Trophoblast cell (in vitro differentiated cells and primary cell): ENCODE measurements at regions not wholly inside any gene's neighbourhood (a gene's known extent, or its start where the extent isn't known, plus 50 kb on each side); places are given as distances from the start of the nearest gene placed in this dataset.

Experiments used
- DNase-seq, 2 donors: peaks; one replicate each; pipeline ENCODE4 v3.0.0-alpha.2; 2016
- H2AFZ ChIP-seq: 2 replicates; pipeline ENCODE4 v1.6.1; 2013; ENCODE audit warnings: low read length, moderate library complexity, mild to moderate bottlenecking; ENCODE audit not compliant: insufficient read depth, poor library complexity
- H2AK5ac ChIP-seq: 2 replicates; pipeline ENCODE4 v1.6.1; 2013; ENCODE audit warnings: mild to moderate bottlenecking, low read length
- H2BK120ac ChIP-seq: 2 replicates; pipeline ENCODE4 v1.6.1; 2013; ENCODE audit warnings: low read length, mild to moderate bottlenecking, moderate library complexity; ENCODE audit not compliant: insufficient read depth, poor library complexity
- H2BK12ac ChIP-seq: 2 replicates; pipeline ENCODE4 v1.6.1; 2013; ENCODE audit warnings: mild to moderate bottlenecking, low read length, moderate library complexity
- H2BK5ac ChIP-seq: 2 replicates; pipeline ENCODE4 v1.6.1; 2013; ENCODE audit warnings: low read length, low read depth, moderate library complexity, mild to moderate bottlenecking; ENCODE audit not compliant: poor library complexity
- H3K14ac ChIP-seq: 2 replicates; pipeline ENCODE4 v1.6.1; 2013; ENCODE audit warnings: mild to moderate bottlenecking, low read length
- H3K18ac ChIP-seq: 2 replicates; pipeline ENCODE4 v1.6.1; 2013; ENCODE audit warnings: mild to moderate bottlenecking, low read length
- H3K23ac ChIP-seq: 2 replicates; pipeline ENCODE4 v1.6.1; 2013; ENCODE audit warnings: low read length
- H3K27ac ChIP-seq: 2 replicates; pipeline ENCODE4 v1.5.1; 2013; ENCODE audit warnings: low read depth, mild to moderate bottlenecking, inconsistent platforms, low read length, moderate library complexity
- H3K27me3 ChIP-seq: 2 replicates; pipeline ENCODE4 v1.6.1; 2013; ENCODE audit warnings: inconsistent platforms, mild to moderate bottlenecking, low read length, moderate library complexity; ENCODE audit not compliant: insufficient read depth
- H3K36me3 ChIP-seq, 2 experiments: 1 replicate in 1 of 2; 2 replicates in 1 of 2; pipeline ENCODE4 v1.6.1; 2013; ENCODE audit warnings: low read length in 2 of 2, mild to moderate bottlenecking in 2 of 2, moderate library complexity in 1 of 2; ENCODE audit not compliant: insufficient read depth in 2 of 2, control insufficient read depth in 1 of 2
- H3K4ac ChIP-seq: 2 replicates; pipeline ENCODE4 v1.6.1; 2013; ENCODE audit warnings: low read depth, mild to moderate bottlenecking, low read length, moderate library complexity
- H3K4me1 ChIP-seq, 2 experiments: 1 replicate in 1 of 2; 2 replicates in 1 of 2; pipeline ENCODE4 v1.6.1; 2013; ENCODE audit warnings: low read length in 2 of 2, mild to moderate bottlenecking in 2 of 2, moderate library complexity in 1 of 2; ENCODE audit not compliant: insufficient read depth in 2 of 2, control insufficient read depth in 1 of 2
- H3K4me2 ChIP-seq: 2 replicates; pipeline ENCODE4 v1.6.1; 2013; ENCODE audit warnings: inconsistent platforms, mild to moderate bottlenecking, low read length, moderate library complexity
- H3K4me3 ChIP-seq: 2 replicates; pipeline ENCODE4 v1.5.1; 2013; ENCODE audit warnings: mild to moderate bottlenecking, low read depth, low read length, inconsistent platforms
- H3K79me1 ChIP-seq: one replicate; pipeline ENCODE4 v1.6.1; 2013; ENCODE audit warnings: low read length
- H3K79me2 ChIP-seq: 2 replicates; pipeline ENCODE4 v1.6.1; 2013; ENCODE audit warnings: low read length, mild to moderate bottlenecking; ENCODE audit not compliant: control insufficient read depth, insufficient read depth, poor library complexity
- H3K9ac ChIP-seq: 2 replicates; pipeline ENCODE4 v1.6.1; 2013; ENCODE audit warnings: mild to moderate bottlenecking, low read length
- H3K9me3 ChIP-seq: 2 replicates; pipeline ENCODE4 v1.6.1; 2013; ENCODE audit warnings: low read depth, mild to moderate bottlenecking, control low read depth, inconsistent platforms, low read length; ENCODE audit not compliant: insufficient read depth
- H4K12ac ChIP-seq: 2 replicates; pipeline ENCODE4 v1.6.1; 2013; ENCODE audit warnings: low read depth, mild to moderate bottlenecking, low read length, moderate library complexity
- H4K8ac ChIP-seq: 2 replicates; pipeline ENCODE4 v1.6.1; 2013; ENCODE audit warnings: low read depth, mild to moderate bottlenecking, low read length, moderate library complexity
- H4K91ac ChIP-seq: one replicate; pipeline ENCODE4 v1.6.1; 2013; ENCODE audit warnings: low read depth, mild to moderate bottlenecking, low read length, moderate library complexity
- WGBS: extraction: QIAGEN DNeasy Blood & Tissue Kit; methylation state at CpG from one replicate; pipeline ENCODE4 v1.1.7; 2013; ENCODE audit warnings: missing lambda C conversion rate; ENCODE audit not compliant: insufficient read length, insufficient coverage; ENCODE audit errors: extremely low coverage; 5-methylcytosine and 5-hydroxymethylcytosine counted together

- Histone ChIP-seq H3K14ac (no peak overlapping the region), H3K27ac (no peak overlapping the region), H2BK5ac (no peak overlapping the region), H3K9me3 (no peaks in the 10 kb centered on the region), H4K8ac (no peak overlapping the region), H3K4me2 (no peak overlapping the region), H3K9ac (no peak overlapping the region), H3K18ac (no peak overlapping the region), H2BK12ac (no peak overlapping the region), H4K91ac (no peak overlapping the region), H3K4me1 (no peaks in the 10 kb centered on the region), H2BK120ac (no peak overlapping the region), H3K4ac (no peak overlapping the region), H2AK5ac (no peak overlapping the region), H3K36me3 (no peaks in the 10 kb centered on the region), H2AFZ (no peak overlapping the region), H3K4me3 (no peak overlapping the region), H3K79me1 (no peaks in the 10 kb centered on the region), H4K12ac (no peak overlapping the region), H3K79me2 (no peaks in the 10 kb centered on the region), H3K23ac (no peak overlapping the region), H3K27me3 (no peaks in the 10 kb centered on the region)
- no peak for DNase-seq
- WGBS, result 100% methylated on average over 1 of the region's 4 CpGs
Observed at GRCh38 chr3:84023842-84024241, 934.9 kb upstream of the CADM2 start.

DNA sequence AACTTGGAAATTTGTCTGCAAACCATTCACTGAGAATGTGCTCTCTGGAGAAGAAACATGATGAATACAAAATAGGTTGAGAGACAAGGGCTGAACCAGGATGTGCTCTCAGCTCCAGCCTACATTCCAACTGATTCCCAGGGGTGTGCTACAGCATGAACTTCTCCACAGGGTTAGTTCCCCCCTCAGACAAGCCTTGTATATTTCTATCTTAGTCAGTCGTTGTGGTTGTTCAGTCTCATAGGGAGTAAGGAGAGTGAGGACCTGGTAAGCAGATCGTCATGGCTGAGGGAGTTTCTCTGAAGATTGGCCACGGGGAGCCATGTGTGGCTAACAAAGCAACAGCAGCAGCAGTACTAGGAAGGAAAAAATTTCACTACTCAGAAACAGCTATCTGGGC, 919.7 kb upstream of the CADM2 start:
- Histone ChIP-seq H4K8ac (no peak overlapping the region), H3K79me2 (no peaks in the 10 kb centered on the region), H2BK5ac (no peak overlapping the region), H2AK5ac (no peak overlapping the region), H2BK12ac (no peak overlapping the region), H3K79me1 (no peaks in the 10 kb centered on the region), H3K4me2 (no peak overlapping the region), H3K4me1 (no peaks in the 10 kb centered on the region), H3K27me3 (no peaks in the 10 kb centered on the region), H3K27ac (no peak overlapping the region), H3K23ac (no peak overlapping the region), H3K9me3 (no peaks in the 10 kb centered on the region), H4K91ac (no peak overlapping the region), H4K12ac (no peak overlapping the region), H2AFZ (no peak overlapping the region), H3K9ac (no peak overlapping the region), H3K18ac (no peak overlapping the region), H3K14ac (no peak overlapping the region), H3K4me3 (no peak overlapping the region), H2BK120ac (no peak overlapping the region), H3K4ac (no peak overlapping the region), H3K36me3 (no peaks in the 10 kb centered on the region)
- DNase-seq, result no peak
- WGBS, result no CpG with 5 or more reads among the region's 3 CpGs

DNA sequence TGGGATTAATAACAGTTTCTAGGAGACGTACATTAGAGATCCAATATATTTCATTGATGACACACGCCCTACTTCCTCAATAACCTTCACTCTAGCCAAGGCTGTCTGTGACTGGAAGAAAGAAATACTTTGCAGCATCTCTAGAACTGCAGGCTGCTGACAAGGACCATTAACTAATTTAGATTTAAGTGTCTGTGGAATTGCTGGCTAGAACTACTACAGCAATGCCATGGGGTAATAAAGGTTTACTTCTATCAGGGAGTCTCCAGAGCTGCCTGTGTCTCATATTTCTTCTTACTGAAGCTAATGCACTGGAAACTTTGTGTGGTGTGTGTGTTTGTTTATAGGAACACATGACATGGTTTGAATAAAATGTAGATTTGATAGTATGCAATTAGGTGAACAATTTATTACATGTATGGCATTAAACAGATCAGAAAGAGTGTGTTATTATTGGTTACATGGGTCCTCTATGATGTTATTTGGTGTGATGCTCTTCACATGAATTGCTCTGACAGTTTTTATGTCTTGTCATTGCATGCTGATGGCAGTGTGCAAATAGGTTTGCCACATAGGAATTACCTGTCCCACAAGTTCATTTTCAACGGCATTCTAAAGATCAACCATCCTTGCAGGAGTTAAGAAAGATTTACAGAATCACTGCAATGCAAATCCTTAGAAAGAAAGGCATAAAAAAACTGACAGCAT, 916.2 kb upstream of the CADM2 start:
- no peak overlapping the region for H2BK120ac ChIP-seq
- H2AK5ac ChIP-seq, result no peak overlapping the region
- H3K27me3 ChIP-seq, result no peaks in the 10 kb centered on the region
- no peaks in the 10 kb centered on the region for H3K9me3 ChIP-seq
- no peak for DNase-seq
- H2BK12ac ChIP-seq, result no peak overlapping the region
- no peak overlapping the region for H3K4me2 ChIP-seq
- H3K9ac ChIP-seq, result no peak overlapping the region
- H3K14ac ChIP-seq, result no peak overlapping the region
- H3K4me1 ChIP-seq, result no peaks in the 10 kb centered on the region
- H3K27ac ChIP-seq, result no peak overlapping the region
- no peak overlapping the region for H3K18ac ChIP-seq
- no peak overlapping the region for H2AFZ ChIP-seq
- H4K12ac ChIP-seq, result no peak overlapping the region
- H3K79me1 ChIP-seq, result no peaks in the 10 kb centered on the region
- no peak overlapping the region for H2BK5ac ChIP-seq
- no peak overlapping the region for H3K4me3 ChIP-seq
- no peaks in the 10 kb centered on the region for H3K36me3 ChIP-seq
- H4K91ac ChIP-seq, result no peak overlapping the region
- no peak overlapping the region for H3K4ac ChIP-seq
- H3K79me2 ChIP-seq, result no peaks in the 10 kb centered on the region
- no CpG with 5 or more reads among the region's 3 CpGs for WGBS
- H3K23ac ChIP-seq, result no peak overlapping the region
- no peak overlapping the region for H4K8ac ChIP-seq

DNA sequence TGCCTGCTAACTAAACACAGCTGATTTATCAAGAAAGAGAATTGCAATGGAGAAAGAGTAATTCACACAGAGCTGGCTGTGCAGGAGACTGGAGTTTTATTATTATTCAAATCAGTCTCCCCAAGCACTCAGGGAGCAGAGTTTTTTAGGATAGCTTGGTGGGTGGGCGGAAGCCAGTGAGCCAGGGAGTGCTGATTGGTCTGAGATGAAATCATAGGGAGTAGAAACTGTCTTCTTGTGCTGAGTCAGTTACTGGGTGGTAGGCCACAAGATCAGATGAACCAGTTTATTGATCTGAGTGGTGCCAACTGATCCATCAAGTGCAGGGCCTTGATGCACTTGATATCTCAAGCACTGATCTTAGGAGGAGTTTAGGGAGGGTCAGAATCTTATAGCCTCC, 891.9 kb upstream of the CADM2 start:
- Histone ChIP-seq H3K14ac (no peak overlapping the region), H3K27ac (no peak overlapping the region), H2BK12ac (no peak overlapping the region), H3K4me2 (no peak overlapping the region), H2AK5ac (no peak overlapping the region), H4K8ac (no peak overlapping the region), H3K23ac (no peak overlapping the region), H3K4me1 (no peaks in the 10 kb centered on the region), H4K12ac (no peak overlapping the region), H3K4me3 (no peak overlapping the region), H4K91ac (no peak overlapping the region), H2AFZ (no peak overlapping the region), H3K27me3 (no peaks in the 10 kb centered on the region), H3K4ac (no peak overlapping the region), H3K9me3 (no peaks in the 10 kb centered on the region), H3K79me2 (no peaks in the 10 kb centered on the region), H2BK5ac (no peak overlapping the region), H3K36me3 (no peaks in the 10 kb centered on the region), H3K18ac (no peak overlapping the region), H3K9ac (no peak overlapping the region), H3K79me1 (no peaks in the 10 kb centered on the region), H2BK120ac (no peak overlapping the region)
- no CpG with 5 or more reads among the region's 1 CpG for WGBS
- no peak for DNase-seq
